ENCODE measurements at regions not wholly inside any gene's neighbourhood (a gene's known extent, or its start where the extent isn't known, plus 50 kb on each side); places are given as distances from the start of the nearest gene placed in this dataset.

GRCh38 chr16:87552072-87552718 lies 50.1 kb upstream of the JPH3 start:
- DNase-seq: no peak

- no peak for DNase-seq
Observed at GRCh38 chr16:87551487-87551886, 50.8 kb upstream of the JPH3 start.

- peak; percentile 41 for DNase-seq
Observed at GRCh38 chr16:87550495-87550961, 51.8 kb upstream of the JPH3 start.

- DNase-seq: no peak
Observed at GRCh38 chr16:87549627-87550494, 52.4 kb upstream of the JPH3 start.

- DNase-seq: no peak
Observed at GRCh38 chr16:87548046-87548445, 54.3 kb upstream of the JPH3 start.

- DNase-seq: no peak
Observed at GRCh38 chr16:87543436-87544191, 50.8 kb upstream of the ZCCHC14 start.

GRCh38 chr16:87542531-87543102 lies 49.8 kb upstream of the ZCCHC14 start:
- no peak for DNase-seq

Data from right hindlimb (tissue), 1 donor.